Stomach (tissue), 4 donors: ENCODE measurements at regions not wholly inside any gene's neighbourhood (a gene's known extent, or its start where the extent isn't known, plus 50 kb on each side); places are given as distances from the start of the nearest gene placed in this dataset.

Source experiments
- CTCF ChIP-seq, 7 experiments: fragments of 450-650 bp in 4 of 7; fragments of 200-600 bp in 3 of 7; sonication (generic) in 3 of 7; IDR thresholded peaks; one replicate each; pipeline ENCODE4 v1.5.1; 2016 to 2019; ENCODE audit warnings: antibody characterized with exemption in 7 of 7, control low read depth in 2 of 7, mild to moderate bottlenecking in 1 of 7
- EP300 ChIP-seq: sonication (generic); formaldehyde crosslinking; IDR thresholded peaks from one replicate; pipeline ENCODE4 v1.6.1; 2017; ENCODE audit warnings: antibody characterized with exemption

DNA sequence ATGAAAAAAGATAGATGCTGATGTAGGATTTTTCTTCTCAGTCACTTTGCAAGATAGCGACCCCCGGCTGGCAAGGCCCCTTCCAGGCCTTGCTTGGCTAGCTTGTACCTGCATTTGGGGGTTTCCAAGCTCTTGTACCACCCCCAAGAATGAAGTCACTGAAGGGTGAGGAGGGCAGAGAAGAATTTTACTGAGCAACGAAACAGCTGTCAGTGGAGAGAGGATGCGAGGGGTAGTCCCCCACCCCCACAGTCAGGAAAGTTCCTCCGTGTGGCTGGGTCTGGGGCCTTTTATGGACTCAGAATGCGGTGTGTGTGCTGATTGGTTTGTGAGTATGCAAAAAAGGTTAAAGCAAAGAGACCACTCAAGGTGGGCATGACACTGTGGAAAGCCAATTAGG lies 382.0 kb downstream of the GPD2 start:
- TF ChIP-seq CTCF (IDR thresholded peaks at IDR 0.05) (no peak), EP300 (no peak)
